ENCODE measurements at regions not wholly inside any gene's neighbourhood (a gene's known extent, or its start where the extent isn't known, plus 50 kb on each side); places are given as distances from the start of the nearest gene placed in this dataset.

DNA sequence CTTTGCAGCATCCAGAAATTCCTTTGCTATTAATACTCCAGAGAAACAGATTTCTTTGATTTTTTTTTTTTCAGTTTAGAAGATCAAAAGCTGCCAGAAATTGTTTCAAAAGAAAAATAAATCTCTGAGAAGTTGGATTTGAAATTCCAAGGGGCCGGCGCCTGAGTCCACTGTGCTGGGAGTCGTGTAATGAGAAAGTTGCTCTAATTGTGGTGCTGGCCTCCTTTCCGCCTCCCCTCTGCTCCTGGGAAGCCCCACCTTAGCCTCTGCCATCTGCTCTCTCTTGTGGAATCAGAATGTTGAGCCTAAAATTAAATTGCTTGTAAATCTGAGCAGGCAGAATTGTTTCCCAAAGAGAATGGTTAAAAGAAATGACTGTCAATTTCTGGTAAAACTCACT lies 93.3 kb downstream of the EMX2 start:
- H3K4me3 ChIP-seq (replicated peaks in 1 of 2; ENCODE audit: low read depth in 2 of 2, low read length in 2 of 2), result no peak overlapping the region
- no peak for TF ChIP-seq CTCF (IDR thresholded peaks at IDR 0.05; ENCODE audit: low read depth, low read length)
- DNase-seq (ENCODE audit: low read depth in 2 of 2), result no peak

DNA sequence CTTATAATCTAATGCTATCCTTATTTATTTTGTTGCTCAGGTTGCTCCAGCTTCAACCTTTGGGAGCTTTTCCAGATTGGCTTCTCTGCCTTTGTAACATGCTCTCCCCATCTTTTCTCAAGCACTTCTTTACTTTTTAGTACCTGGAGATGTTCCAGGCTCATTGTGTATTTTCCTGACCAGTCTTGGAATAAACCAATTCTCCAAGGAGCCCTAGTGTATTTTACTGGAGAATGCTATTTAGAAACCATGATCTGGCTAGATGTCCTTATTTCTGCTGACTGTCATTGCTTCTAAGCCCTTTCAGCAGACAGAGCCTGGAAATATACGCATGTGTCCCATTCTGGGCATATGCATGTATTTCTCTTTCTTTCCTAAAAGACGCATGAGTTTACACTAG lies 95.7 kb downstream of the EMX2 start:
- H3K4me3 ChIP-seq (replicated peaks in 1 of 2; ENCODE audit: low read depth in 2 of 2, low read length in 2 of 2), result no peak overlapping the region
- DNase-seq (ENCODE audit: low read depth in 2 of 2), result no peak
- TF ChIP-seq CTCF (IDR thresholded peaks at IDR 0.05; ENCODE audit: low read depth, low read length), result no peak

GRCh38 chr10:117638664-117639200 lies 96.2 kb downstream of the EMX2 start:
- H3K4me3 ChIP-seq (replicated peaks in 1 of 2; ENCODE audit: low read depth in 2 of 2, low read length in 2 of 2), result no peak overlapping the region
- TF ChIP-seq CTCF (IDR thresholded peaks at IDR 0.05; ENCODE audit: low read depth, low read length), result no peak

GRCh38 chr10:117640406-117640805 lies 97.9 kb downstream of the EMX2 start:
- no peak for DNase-seq (ENCODE audit: low read depth in 2 of 2)
- H3K4me3 ChIP-seq (replicated peaks in 1 of 2; ENCODE audit: low read depth in 2 of 2, low read length in 2 of 2), result no peak overlapping the region
- TF ChIP-seq CTCF (IDR thresholded peaks at IDR 0.05; ENCODE audit: low read depth, low read length), result no peak

More at GRCh38 chr10:117638664-117639200, 96.2 kb downstream of the EMX2 start:
- DNase-seq (ENCODE audit: low read depth in 2 of 2), result no peak

DNA sequence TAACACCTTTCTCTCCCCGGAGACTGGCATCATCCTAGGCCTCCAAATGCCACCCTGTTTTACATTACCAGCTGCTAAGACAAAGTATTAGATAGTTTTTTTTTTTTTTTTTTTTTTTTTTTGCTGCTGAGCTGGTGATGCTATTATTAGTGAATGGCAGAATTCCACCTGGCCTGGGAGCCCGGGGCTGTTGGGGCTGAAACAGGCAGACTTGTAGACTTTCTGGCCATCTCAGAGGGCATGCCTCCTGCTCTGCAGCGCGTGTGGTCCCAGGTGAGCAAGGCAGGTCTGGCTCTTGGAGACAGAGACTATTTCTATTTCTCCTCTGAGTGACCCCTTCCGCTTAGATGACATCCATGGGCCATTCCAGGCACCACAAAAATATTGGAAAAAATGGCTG lies 104.2 kb downstream of the EMX2 start:
- no peak for TF ChIP-seq CTCF (IDR thresholded peaks at IDR 0.05; ENCODE audit: low read depth, low read length)
- DNase-seq (ENCODE audit: low read depth in 2 of 2), result no peak
- no peak overlapping the region for H3K4me3 ChIP-seq (replicated peaks in 1 of 2; ENCODE audit: low read depth in 2 of 2, low read length in 2 of 2)

DNA sequence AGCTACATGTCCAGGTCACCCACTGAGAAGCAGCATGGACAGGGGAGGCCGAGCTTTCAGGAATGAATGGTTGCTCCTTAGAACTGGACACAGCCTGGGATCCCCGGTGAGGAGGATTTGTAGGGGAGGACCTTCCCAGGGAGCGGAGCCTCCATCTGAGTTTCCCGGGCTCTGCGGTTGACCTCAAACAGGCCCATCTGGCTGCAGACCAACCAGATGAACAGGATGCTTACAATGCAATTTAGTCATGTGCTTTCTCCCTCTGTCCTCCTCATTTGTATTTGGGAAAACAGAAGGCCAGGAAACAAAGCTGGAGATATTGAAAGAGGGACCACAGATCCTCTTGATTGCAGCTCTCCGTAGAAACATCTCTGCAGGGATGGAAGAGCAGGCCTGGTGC lies 104.8 kb downstream of the EMX2 start:
- DNase-seq (ENCODE audit: low read depth in 2 of 2), result peak in 1 of 2 donors; percentile 6
- no peak for TF ChIP-seq CTCF (IDR thresholded peaks at IDR 0.05; ENCODE audit: low read depth, low read length)
- H3K4me3 ChIP-seq (replicated peaks in 1 of 2; ENCODE audit: low read depth in 2 of 2, low read length in 2 of 2), result no peak overlapping the region

DNA sequence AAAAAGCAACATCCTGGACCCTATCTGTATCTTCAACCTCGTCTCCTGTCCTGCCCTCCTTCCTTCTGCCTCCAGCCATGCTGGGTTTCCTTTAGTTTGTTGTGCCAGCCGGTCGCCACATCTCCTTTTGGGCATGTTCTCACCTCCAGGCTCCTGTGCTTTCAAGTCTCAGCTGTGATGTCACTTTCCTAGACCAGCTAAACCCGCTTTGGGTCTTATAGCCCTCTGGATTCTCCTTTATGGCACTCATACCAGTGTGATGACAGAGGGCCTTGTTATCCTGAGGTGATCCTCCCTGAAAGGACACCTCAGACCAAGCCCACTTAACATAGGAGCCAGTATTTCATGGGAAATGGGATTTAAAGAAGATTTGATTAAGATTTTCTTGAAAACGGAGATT lies 108.6 kb downstream of the EMX2 start:
- TF ChIP-seq CTCF (IDR thresholded peaks at IDR 0.05; ENCODE audit: low read depth, low read length), result no peak
- DNase-seq (ENCODE audit: low read depth in 2 of 2), result no peak
- no peak overlapping the region for H3K4me3 ChIP-seq (replicated peaks in 1 of 2; ENCODE audit: low read depth in 2 of 2, low read length in 2 of 2)

Data from cardiac fibroblast (primary cell).